A549 (cell line): ENCODE measurements at regions not wholly inside any gene's neighbourhood (a gene's known extent, or its start where the extent isn't known, plus 50 kb on each side); places are given as distances from the start of the nearest gene placed in this dataset.

Experiments
- ATAC-seq, 2 experiments: fragments of 200-7000 bp in 1 of 2; fragments of >200 bp in 1 of 2; cut with Nextera tagmentation in 1 of 2; cut with Tn5 transposase in 1 of 2; 3 replicates each; pipeline versions ENCODE4 v1.8.0 to v1.9.1; 2018 to 2020; ENCODE audit warnings: mild to moderate bottlenecking in 1 of 2, moderate library complexity in 1 of 2
- CTCF ChIA-PET: fragments of 300-600 bp; sonication (Branson Sonifier 250); formaldehyde crosslinking; extraction: SDS; loops from one replicate; lab custom pipeline; 2021; ENCODE audit warnings: antibody characterized with exemption, inconsistent platforms; lab: Yijun Ruan, JAX
- POLR2A ChIA-PET: fragments of 350-600 bp; formaldehyde crosslinking; extraction: SDS; loops from one replicate; lab custom pipeline; 2021; ENCODE audit warnings: antibody characterized with exemption, inconsistent platforms; lab: Yijun Ruan, JAX
- DNase-seq, 2 experiments: peaks; one replicate each; pipeline versions ENCODE4 v3.0.0 to v3.0.0-alpha.2; 2011 to 2016; ENCODE audit warnings: low read depth in 1 of 2, low spot score in 1 of 2
- FAIRE-seq: peaks from 2 replicates; lab custom pipeline; 2011; peaks lifted over from hg19 to GRCh38; lab: Jason Lieb, UNC
- H3K27ac ChIP-seq, 2 experiments: fragments of >200 bp; sonication (Bioruptor Twin); formaldehyde crosslinking; 3 replicates each; pipeline ENCODE4 v1.5.1; 2016 to 2017
- H3K4me1 ChIP-seq: fragments of >200 bp; sonication (Bioruptor Twin); formaldehyde crosslinking; 3 replicates; pipeline ENCODE4 v1.6.1; 2016
- H3K4me2 ChIP-seq: fragments of >200 bp; sonication (Bioruptor Twin); formaldehyde crosslinking; 3 replicates; pipeline ENCODE4 v1.6.1; 2016
- H3K4me3 ChIP-seq: fragments of >200 bp; sonication (Bioruptor Twin); formaldehyde crosslinking; 3 replicates; pipeline ENCODE4 v1.5.1; 2016
- H3K9me3 ChIP-seq: fragments of >200 bp; sonication (Bioruptor Twin); formaldehyde crosslinking; 3 replicates; pipeline ENCODE4 v1.6.1; 2016
- CHD4 ChIP-seq: fragments of 200-600 bp; sonication (generic); IDR thresholded peaks from 2 replicates; pipeline ENCODE4 v1.6.1; 2016; ENCODE audit warnings: antibody characterized with exemption, mild to moderate bottlenecking, borderline replicate concordance
- ELK1 ChIP-seq: fragments of 150-350 bp; IDR thresholded peaks from 2 replicates; pipeline ENCODE4 v1.6.1; 2014; ENCODE audit warnings: low read depth, mild to moderate bottlenecking, low read length
- EP300 ChIP-seq, 2 experiments: fragments of >200 bp; sonication (Bioruptor Twin); formaldehyde crosslinking; IDR thresholded peaks; 2 replicates in 1 of 2; 3 replicates in 1 of 2; pipeline ENCODE4 v1.6.1; 2016 to 2017
- ESRRA ChIP-seq: fragments of 150-350 bp; IDR thresholded peaks from 2 replicates; pipeline ENCODE4 v1.6.1; 2014; ENCODE audit warnings: mild to moderate bottlenecking, low read length, borderline replicate concordance
- FOSB ChIP-seq: fragments of 250-450 bp; sonication (Bioruptor Pico); IDR thresholded peaks from 2 replicates; pipeline ENCODE4 v1.5.0; 2020; ENCODE audit warnings: mild to moderate bottlenecking, moderate library complexity
- KDM5A ChIP-seq: fragments of 200-600 bp; sonication (generic); IDR thresholded peaks from 2 replicates; pipeline ENCODE4 v1.6.1; 2016; ENCODE audit warnings: antibody characterized with exemption, mild to moderate bottlenecking
- MAFK ChIP-seq: fragments of 450-650 bp; IDR thresholded peaks from 2 replicates; pipeline ENCODE4 v1.6.1; 2014; ENCODE audit not compliant: partially characterized antibody
- MYC ChIP-seq: IDR thresholded peaks from 2 replicates; pipeline ENCODE4 v1.6.1; 2012; ENCODE audit warnings: mild to moderate bottlenecking, inconsistent platforms, low read length, improper control_type of control experiment, borderline replicate concordance
- NPAS2 ChIP-seq: fragments of 250-450 bp; sonication (Bioruptor Pico); IDR thresholded peaks from 2 replicates; pipeline ENCODE4 v1.8.0; 2022; ENCODE audit warnings: mild to moderate bottlenecking, moderate library complexity, borderline replicate concordance
- NR3C1 ChIP-seq: fragments of >200 bp; sonication (Bioruptor Twin); formaldehyde crosslinking; IDR thresholded peaks from 3 replicates; pipeline ENCODE4 v1.6.1; 2017
- RARB ChIP-seq: fragments of 250-450 bp; sonication (Bioruptor Pico); IDR thresholded peaks from 2 replicates; pipeline ENCODE4 v1.8.0; 2021; ENCODE audit warnings: mild to moderate bottlenecking, moderate library complexity
- RNF2 ChIP-seq: fragments of 200-600 bp; sonication (generic); IDR thresholded peaks from 2 replicates; pipeline ENCODE4 v1.6.1; 2016; ENCODE audit warnings: low read depth, mild to moderate bottlenecking, antibody characterized with exemption, moderate library complexity, borderline replicate concordance
- SMC3 ChIP-seq: fragments of >200 bp; sonication (Bioruptor Twin); formaldehyde crosslinking; IDR thresholded peaks from 3 replicates; pipeline ENCODE4 v1.6.1; 2018; ENCODE audit warnings: inconsistent platforms
- ZC3H11A ChIP-seq: fragments of 450-650 bp; IDR thresholded peaks from 2 replicates; pipeline ENCODE4 v1.6.1; 2014; ENCODE audit warnings: antibody characterized with exemption, mild to moderate bottlenecking
- ZSCAN20 ChIP-seq: fragments of 250-450 bp; sonication (Bioruptor Pico); IDR thresholded peaks from 2 replicates; pipeline ENCODE4 v1.8.0; 2022; ENCODE audit warnings: mild to moderate bottlenecking, moderate library complexity
- WGBS: methylation state at CpG from one replicate; pipeline ENCODE4 v1.1.6; 2017; ENCODE audit errors: missing lambda C conversion rate; 5-methylcytosine and 5-hydroxymethylcytosine counted together
- TF ChIP-seq, protein P1 (sequence below): fragments of >200 bp; sonication (Bioruptor Twin); formaldehyde crosslinking; IDR thresholded peaks from 2 replicates; pipeline ENCODE4 v1.6.1; 2016
- TF ChIP-seq, protein P2 (sequence below): fragments of 200-600 bp; sonication (generic); IDR thresholded peaks from 2 replicates; pipeline ENCODE4 v1.6.1; 2016; ENCODE audit warnings: antibody characterized with exemption, mild to moderate bottlenecking, moderate library complexity
- TF ChIP-seq, protein P3 (sequence below): fragments of >200 bp; sonication (Bioruptor Twin); formaldehyde crosslinking; IDR thresholded peaks from 3 replicates; pipeline ENCODE4 v1.6.1; 2016

GRCh38 chr3:144229330-144229729 is 257.7 kb downstream of the DIPK2A start:
- no peak for ATAC-seq
- H3K4me3 ChIP-seq: no peak overlapping the region

DNA sequence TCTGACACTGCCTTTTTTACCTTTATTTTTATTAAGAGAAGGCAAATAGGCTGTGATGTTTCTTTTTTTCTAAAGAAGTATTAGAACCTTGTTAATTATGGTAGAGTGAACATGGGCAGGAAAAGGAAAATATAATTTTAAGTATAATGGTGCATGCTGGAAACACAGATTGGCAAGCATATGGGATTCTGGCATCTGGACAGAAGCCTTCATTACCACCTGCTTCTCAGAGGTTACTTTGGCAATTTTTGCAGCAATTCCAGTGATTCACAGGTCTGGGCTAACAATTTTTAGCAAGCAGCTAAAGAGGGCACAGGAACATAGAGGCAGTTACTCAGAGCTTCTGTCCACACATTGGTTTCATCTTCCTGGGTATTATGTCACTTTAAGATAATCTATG is 258.3 kb downstream of the DIPK2A start:
- POLR2A ChIA-PET: no interaction called here
- Histone ChIP-seq H3K4me3 (no peak overlapping the region), H3K9me3 (no peaks in the 10 kb centered on the region)
- DNase-seq: no peak
- no peak for TF ChIP-seq KDM5A
- no peak for TF ChIP-seq EP300 (IDR thresholded peaks at IDR 0.05)
- TF ChIP-seq, protein P1, sequence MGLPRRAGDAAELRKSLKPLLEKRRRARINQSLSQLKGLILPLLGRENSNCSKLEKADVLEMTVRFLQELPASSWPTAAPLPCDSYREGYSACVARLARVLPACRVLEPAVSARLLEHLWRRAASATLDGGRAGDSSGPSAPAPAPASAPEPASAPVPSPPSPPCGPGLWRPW: no peak
- no peak for TF ChIP-seq MAFK
- TF ChIP-seq ZC3H11A: no peak
- no peak for TF ChIP-seq NPAS2
- TF ChIP-seq RNF2: no peak
- no peak for TF ChIP-seq RARB (CRISPR knock-in tag)
- TF ChIP-seq ELK1: no peak
- no peak for TF ChIP-seq ZSCAN20 (CRISPR knock-in tag)
- no peak for TF ChIP-seq CHD4
- TF ChIP-seq, all 56 proteins: peak for 0
- H3K4me1 ChIP-seq: no peaks in the 10 kb centered on the region
- no peak for ATAC-seq
- no peak for FAIRE-seq
- H3K27ac ChIP-seq: no peak overlapping the region
- H3K4me2 ChIP-seq: no peak overlapping the region
- CTCF ChIA-PET: interaction anchor here (0.7 kb wide), 1 partner anchor 1535 kb away, joined by 3 read pairs; no protein-coding TSS in a partner anchor

More at GRCh38 chr3:144229330-144229729, 257.7 kb downstream of the DIPK2A start:
- POLR2A ChIA-PET: no interaction called here
- 0% methylated on average over 1 of the region's 1 CpG for WGBS
- no peak for TF ChIP-seq ZC3H11A
- no peak for TF ChIP-seq MYC
- TF ChIP-seq EP300 (IDR thresholded peaks at IDR 0.05): no peak
- TF ChIP-seq, protein P2, sequence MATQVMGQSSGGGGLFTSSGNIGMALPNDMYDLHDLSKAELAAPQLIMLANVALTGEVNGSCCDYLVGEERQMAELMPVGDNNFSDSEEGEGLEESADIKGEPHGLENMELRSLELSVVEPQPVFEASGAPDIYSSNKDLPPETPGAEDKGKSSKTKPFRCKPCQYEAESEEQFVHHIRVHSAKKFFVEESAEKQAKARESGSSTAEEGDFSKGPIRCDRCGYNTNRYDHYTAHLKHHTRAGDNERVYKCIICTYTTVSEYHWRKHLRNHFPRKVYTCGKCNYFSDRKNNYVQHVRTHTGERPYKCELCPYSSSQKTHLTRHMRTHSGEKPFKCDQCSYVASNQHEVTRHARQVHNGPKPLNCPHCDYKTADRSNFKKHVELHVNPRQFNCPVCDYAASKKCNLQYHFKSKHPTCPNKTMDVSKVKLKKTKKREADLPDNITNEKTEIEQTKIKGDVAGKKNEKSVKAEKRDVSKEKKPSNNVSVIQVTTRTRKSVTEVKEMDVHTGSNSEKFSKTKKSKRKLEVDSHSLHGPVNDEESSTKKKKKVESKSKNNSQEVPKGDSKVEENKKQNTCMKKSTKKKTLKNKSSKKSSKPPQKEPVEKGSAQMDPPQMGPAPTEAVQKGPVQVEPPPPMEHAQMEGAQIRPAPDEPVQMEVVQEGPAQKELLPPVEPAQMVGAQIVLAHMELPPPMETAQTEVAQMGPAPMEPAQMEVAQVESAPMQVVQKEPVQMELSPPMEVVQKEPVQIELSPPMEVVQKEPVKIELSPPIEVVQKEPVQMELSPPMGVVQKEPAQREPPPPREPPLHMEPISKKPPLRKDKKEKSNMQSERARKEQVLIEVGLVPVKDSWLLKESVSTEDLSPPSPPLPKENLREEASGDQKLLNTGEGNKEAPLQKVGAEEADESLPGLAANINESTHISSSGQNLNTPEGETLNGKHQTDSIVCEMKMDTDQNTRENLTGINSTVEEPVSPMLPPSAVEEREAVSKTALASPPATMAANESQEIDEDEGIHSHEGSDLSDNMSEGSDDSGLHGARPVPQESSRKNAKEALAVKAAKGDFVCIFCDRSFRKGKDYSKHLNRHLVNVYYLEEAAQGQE: no peak
- TF ChIP-seq FOSB: no peak
- TF ChIP-seq, protein P3, sequence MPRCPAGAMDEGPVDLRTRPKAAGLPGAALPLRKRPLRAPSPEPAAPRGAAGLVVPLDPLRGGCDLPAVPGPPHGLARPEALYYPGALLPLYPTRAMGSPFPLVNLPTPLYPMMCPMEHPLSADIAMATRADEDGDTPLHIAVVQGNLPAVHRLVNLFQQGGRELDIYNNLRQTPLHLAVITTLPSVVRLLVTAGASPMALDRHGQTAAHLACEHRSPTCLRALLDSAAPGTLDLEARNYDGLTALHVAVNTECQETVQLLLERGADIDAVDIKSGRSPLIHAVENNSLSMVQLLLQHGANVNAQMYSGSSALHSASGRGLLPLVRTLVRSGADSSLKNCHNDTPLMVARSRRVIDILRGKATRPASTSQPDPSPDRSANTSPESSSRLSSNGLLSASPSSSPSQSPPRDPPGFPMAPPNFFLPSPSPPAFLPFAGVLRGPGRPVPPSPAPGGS: no peak
- TF ChIP-seq NR3C1: no peak
- no peak for TF ChIP-seq SMC3
- TF ChIP-seq, all 56 proteins: peak for 0
- CTCF ChIA-PET: no interaction called here
- no peak for DNase-seq
- Histone ChIP-seq H3K4me1 (no peaks in the 10 kb centered on the region), H3K4me2 (no peak overlapping the region), H3K9me3 (no peaks in the 10 kb centered on the region), H3K27ac (no peak overlapping the region)
- FAIRE-seq: no peak

GRCh38 chr3:144235489-144235888 is 263.9 kb downstream of the DIPK2A start:
- no peaks in the 10 kb centered on the region for H3K9me3 ChIP-seq
- WGBS: 2% methylated on average over 2 of the region's 2 CpGs
- H3K27ac ChIP-seq: no peak overlapping the region
- POLR2A ChIA-PET: no interaction called here
- CTCF ChIA-PET: no interaction called here
- FAIRE-seq: no peak
- no peak for DNase-seq
- H3K4me3 ChIP-seq: no peak overlapping the region
- no peaks in the 10 kb centered on the region for H3K4me1 ChIP-seq
- TF ChIP-seq ESRRA: no peak
- H3K4me2 ChIP-seq: no peak overlapping the region
- no peak for ATAC-seq
